ENCODE measurements at regions not wholly inside any gene's neighbourhood (a gene's known extent, or its start where the extent isn't known, plus 50 kb on each side); places are given as distances from the start of the nearest gene placed in this dataset.

- no peaks in the 10 kb centered on the region for H3K79me2 ChIP-seq (ENCODE audit: control insufficient read depth, insufficient read depth, low read length)
- dilution Hi-C loops (cut with MboI; ENCODE audit: extremely low pct_ligation_motif_present, low sequenced_read_pairs) = no loop called here
- intact Hi-C loops (cut with micrococcal nuclease) = no loop called here
- ChIA-PET CTCF (no interaction called here), POLR2A (no interaction called here)
- no TSS peak for BruUV-seq (replicated peaks)
- no peaks in the 10 kb centered on the region for H3K27me3 ChIP-seq (ENCODE audit: control insufficient read depth in 2 of 2, insufficient read depth in 2 of 2, low read length in 2 of 2)
- no peak for FAIRE-seq
- H3K4me3 ChIP-seq (replicated peaks in 1 of 3; ENCODE audit: insufficient read depth in 1 of 3, low read depth in 1 of 3, low read length in 3 of 3) = no peak overlapping the region
- no peaks in the 10 kb centered on the region for H3K4me1 ChIP-seq (ENCODE audit: control insufficient read depth, extremely low read depth, insufficient read depth, low read length)
- no peak for DNase-seq (ENCODE audit: low read depth, low spot score)
- no peak overlapping the region for H3K9ac ChIP-seq (replicated peaks; ENCODE audit: extremely low read depth, insufficient read depth, low read length)
- no peaks in the 10 kb centered on the region for H3K9me1 ChIP-seq (replicated peaks; ENCODE audit: control insufficient read depth, extremely low read depth, insufficient read depth, low read length)
- H3K36me3 ChIP-seq (ENCODE audit: control insufficient read depth in 2 of 2, extremely low read depth in 1 of 2, insufficient read depth in 2 of 2, low read length in 2 of 2) = no peaks in the 10 kb centered on the region
- TF ChIP-seq JUN (IDR thresholded peaks at IDR 0.05; ENCODE audit: borderline replicate concordance, insufficient read depth, insufficient read length, low read depth) (no peak), FOS (IDR thresholded peaks at IDR 0.05; ENCODE audit: borderline replicate concordance, insufficient read depth, low read length) (no peak), POLR2A (IDR thresholded peaks at IDR 0.05; ENCODE audit: low read depth, low read length) (no peak)
- H4K20me1 ChIP-seq (replicated peaks; ENCODE audit: control insufficient read depth, extremely low read depth, insufficient read depth, low read length) = no peaks in the 10 kb centered on the region
- no peak overlapping the region for H2AFZ ChIP-seq (ENCODE audit: low read depth, low read length)
- H3K27ac ChIP-seq (ENCODE audit: insufficient read depth, low read depth, low read length) = no peak overlapping the region
- H3K4me2 ChIP-seq (ENCODE audit: insufficient read depth, low read length) = no peak overlapping the region
- H3K9me3 ChIP-seq (replicated peaks; ENCODE audit: control insufficient read depth, insufficient read depth, low read length) = no peaks in the 10 kb centered on the region
Observed at GRCh38 chr4:59039046-59039445, 1928.9 kb upstream of the IGFBP7 start.

- Histone ChIP-seq H3K9me1 (replicated peaks; ENCODE audit: control insufficient read depth, extremely low read depth, insufficient read depth, low read length) (no peaks in the 10 kb centered on the region), H3K9me3 (replicated peaks; ENCODE audit: control insufficient read depth, insufficient read depth, low read length) (peaks cover 4% of the 10 kb centered on the region), H3K79me2 (ENCODE audit: control insufficient read depth, insufficient read depth, low read length) (no peaks in the 10 kb centered on the region), H3K36me3 (ENCODE audit: control insufficient read depth in 2 of 2, extremely low read depth in 1 of 2, insufficient read depth in 2 of 2, low read length in 2 of 2) (no peaks in the 10 kb centered on the region), H3K4me2 (ENCODE audit: insufficient read depth, low read length) (no peak overlapping the region), H3K27me3 (ENCODE audit: control insufficient read depth in 2 of 2, insufficient read depth in 2 of 2, low read length in 2 of 2) (no peaks in the 10 kb centered on the region), H3K9ac (replicated peaks; ENCODE audit: extremely low read depth, insufficient read depth, low read length) (no peak overlapping the region), H2AFZ (ENCODE audit: low read depth, low read length) (no peak overlapping the region), H3K27ac (ENCODE audit: insufficient read depth, low read depth, low read length) (no peak overlapping the region), H3K4me1 (ENCODE audit: control insufficient read depth, extremely low read depth, insufficient read depth, low read length) (no peaks in the 10 kb centered on the region), H3K4me3 (replicated peaks in 1 of 3; ENCODE audit: insufficient read depth in 1 of 3, low read depth in 1 of 3, low read length in 3 of 3) (no peak overlapping the region), H4K20me1 (replicated peaks; ENCODE audit: control insufficient read depth, extremely low read depth, insufficient read depth, low read length) (no peaks in the 10 kb centered on the region)
- CTCF ChIA-PET = no interaction called here
- FAIRE-seq (no peak), DNase-seq (ENCODE audit: low read depth, low spot score) (no peak)
- intact Hi-C loops (cut with micrococcal nuclease) (no loop called here), dilution Hi-C loops (cut with MboI; ENCODE audit: extremely low pct_ligation_motif_present, low sequenced_read_pairs) (no loop called here)
- TF ChIP-seq MAX (IDR thresholded peaks at IDR 0.05; ENCODE audit: insufficient read depth, insufficient read length) (no peak), POLR2AphosphoS5 (IDR thresholded peaks at IDR 0.05; ENCODE audit: insufficient read depth, low read depth, low read length) (no peak), GATA2 (IDR thresholded peaks at IDR 0.05; ENCODE audit: insufficient read depth, insufficient read length, low read depth, low read length) (no peak), MYC (IDR thresholded peaks at IDR 0.05; ENCODE audit: low read depth, low read length) (no peak), POLR2A (IDR thresholded peaks at IDR 0.05; ENCODE audit: low read depth, low read length) (no peak), EZH2 (IDR thresholded peaks at IDR 0.05; ENCODE audit: borderline replicate concordance, low read depth, low read length, severe bottlenecking) (no peak), FOS (IDR thresholded peaks at IDR 0.05; ENCODE audit: borderline replicate concordance, insufficient read depth, low read length) (no peak), JUN (IDR thresholded peaks at IDR 0.05; ENCODE audit: borderline replicate concordance, insufficient read depth, insufficient read length, low read depth) (no peak)
- TF ChIP-seq, protein P1, sequence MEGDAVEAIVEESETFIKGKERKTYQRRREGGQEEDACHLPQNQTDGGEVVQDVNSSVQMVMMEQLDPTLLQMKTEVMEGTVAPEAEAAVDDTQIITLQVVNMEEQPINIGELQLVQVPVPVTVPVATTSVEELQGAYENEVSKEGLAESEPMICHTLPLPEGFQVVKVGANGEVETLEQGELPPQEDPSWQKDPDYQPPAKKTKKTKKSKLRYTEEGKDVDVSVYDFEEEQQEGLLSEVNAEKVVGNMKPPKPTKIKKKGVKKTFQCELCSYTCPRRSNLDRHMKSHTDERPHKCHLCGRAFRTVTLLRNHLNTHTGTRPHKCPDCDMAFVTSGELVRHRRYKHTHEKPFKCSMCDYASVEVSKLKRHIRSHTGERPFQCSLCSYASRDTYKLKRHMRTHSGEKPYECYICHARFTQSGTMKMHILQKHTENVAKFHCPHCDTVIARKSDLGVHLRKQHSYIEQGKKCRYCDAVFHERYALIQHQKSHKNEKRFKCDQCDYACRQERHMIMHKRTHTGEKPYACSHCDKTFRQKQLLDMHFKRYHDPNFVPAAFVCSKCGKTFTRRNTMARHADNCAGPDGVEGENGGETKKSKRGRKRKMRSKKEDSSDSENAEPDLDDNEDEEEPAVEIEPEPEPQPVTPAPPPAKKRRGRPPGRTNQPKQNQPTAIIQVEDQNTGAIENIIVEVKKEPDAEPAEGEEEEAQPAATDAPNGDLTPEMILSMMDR (IDR thresholded peaks at IDR 0.05; ENCODE audit: extremely low read depth in 1 of 2, insufficient read depth in 1 of 2, low read depth in 1 of 2, low read length in 2 of 2) = no peak
- POLR2A ChIA-PET = no interaction called here
- no TSS peak for BruUV-seq (replicated peaks)
Observed at GRCh38 chr4:59044286-59044900, 1934.2 kb upstream of the IGFBP7 start.
